ENCODE measurements at regions not wholly inside any gene's neighbourhood (a gene's known extent, or its start where the extent isn't known, plus 50 kb on each side); places are given as distances from the start of the nearest gene placed in this dataset.

- no peak for DNase-seq
- H3K4me3 Mint-ChIP-seq, result peak overlapping the region; percentile 45
- H3K27me3 Mint-ChIP-seq (ENCODE audit: low read depth, poor library complexity), result no peaks in the 10 kb centered on the region
- H3K36me3 Mint-ChIP-seq (ENCODE audit: low read depth), result no peaks in the 10 kb centered on the region
- peaks cover 15% of the 10 kb centered on the region for H3K9me3 Mint-ChIP-seq
- TF ChIP-seq CTCF (IDR thresholded peaks at IDR 0.05), result no peak
- H3K4me1 Mint-ChIP-seq, result peaks cover 71% of the 10 kb centered on the region
- peak overlapping the region; percentile 77 for H3K27ac Mint-ChIP-seq
Observed at GRCh38 chr12:105561546-105562198, 231.2 kb downstream of the C12orf75 start.

GRCh38 chr12:105562199-105562971, 231.9 kb downstream of the C12orf75 start:
- H3K4me1 Mint-ChIP-seq, result peaks cover 64% of the 10 kb centered on the region
- H3K36me3 Mint-ChIP-seq (ENCODE audit: low read depth), result no peaks in the 10 kb centered on the region
- TF ChIP-seq CTCF (IDR thresholded peaks at IDR 0.05), result no peak
- H3K27me3 Mint-ChIP-seq (ENCODE audit: low read depth, poor library complexity), result no peaks in the 10 kb centered on the region
- peak; percentile 39 for DNase-seq
- H3K9me3 Mint-ChIP-seq, result peaks cover 15% of the 10 kb centered on the region
- peak overlapping the region; percentile 77 for H3K27ac Mint-ChIP-seq
- H3K4me3 Mint-ChIP-seq, result peak overlapping the region; percentile 45

- TF ChIP-seq CTCF (IDR thresholded peaks at IDR 0.05), result no peak
- no peak overlapping the region for H3K27ac Mint-ChIP-seq
- H3K27me3 Mint-ChIP-seq (ENCODE audit: low read depth, poor library complexity), result no peaks in the 10 kb centered on the region
Observed at GRCh38 chr12:105567061-105567460, 236.6 kb downstream of the C12orf75 start.

GRCh38 chr12:105569886-105570285, 239.4 kb downstream of the C12orf75 start:
- H3K27me3 Mint-ChIP-seq (ENCODE audit: low read depth, poor library complexity), result peaks cover 2% of the 10 kb centered on the region
- H3K9me3 Mint-ChIP-seq, result peaks cover 9% of the 10 kb centered on the region
- H3K36me3 Mint-ChIP-seq (ENCODE audit: low read depth), result no peaks in the 10 kb centered on the region
- no peak overlapping the region for H3K27ac Mint-ChIP-seq
- H3K4me1 Mint-ChIP-seq, result peaks cover 30% of the 10 kb centered on the region
- no peak for DNase-seq
- H3K4me3 Mint-ChIP-seq, result no peak overlapping the region
- TF ChIP-seq CTCF (IDR thresholded peaks at IDR 0.05), result no peak

More at GRCh38 chr12:105567061-105567460, 236.6 kb downstream of the C12orf75 start:
- H3K36me3 Mint-ChIP-seq (ENCODE audit: low read depth), result no peaks in the 10 kb centered on the region
- H3K4me1 Mint-ChIP-seq, result peaks cover 46% of the 10 kb centered on the region
- no peak overlapping the region for H3K4me3 Mint-ChIP-seq
- no peaks in the 10 kb centered on the region for H3K9me3 Mint-ChIP-seq
- DNase-seq, result no peak

- Mint-ChIP-seq H3K9me3 (peaks cover 9% of the 10 kb centered on the region), H3K36me3 (ENCODE audit: low read depth) (no peaks in the 10 kb centered on the region), H3K4me1 (peaks cover 24% of the 10 kb centered on the region), H3K27me3 (ENCODE audit: low read depth, poor library complexity) (peaks cover 2% of the 10 kb centered on the region), H3K27ac (no peak overlapping the region), H3K4me3 (no peak overlapping the region)
- TF ChIP-seq CTCF (IDR thresholded peaks at IDR 0.05), result no peak
- DNase-seq, result no peak
Observed at GRCh38 chr12:105570944-105571343, 240.5 kb downstream of the C12orf75 start.
